GM12872 (cell line): ENCODE measurements at regions not wholly inside any gene's neighbourhood (a gene's known extent, or its start where the extent isn't known, plus 50 kb on each side); places are given as distances from the start of the nearest gene placed in this dataset.

ENCODE experiments used
- CTCF ChIP-seq: IDR thresholded peaks from 3 replicates; pipeline ENCODE4 v1.5.1; 2011; ENCODE audit warnings: low read depth, mild to moderate bottlenecking, low read length, moderate library complexity; ENCODE audit not compliant: insufficient read depth

GRCh38 chr1:30427545-30427944 is 295.8 kb downstream of the MATN1 start:
- no peak for TF ChIP-seq CTCF

GRCh38 chr1:30425046-30425445 is 298.3 kb downstream of the MATN1 start:
- TF ChIP-seq CTCF = no peak

GRCh38 chr1:30423570-30423969 is 299.8 kb downstream of the MATN1 start:
- no peak for TF ChIP-seq CTCF

GRCh38 chr1:30422251-30422650 is 301.1 kb downstream of the MATN1 start:
- TF ChIP-seq CTCF = no peak

GRCh38 chr1:30420519-30421050 is 302.8 kb downstream of the MATN1 start:
- TF ChIP-seq CTCF = no peak

- TF ChIP-seq CTCF = no peak
Observed at GRCh38 chr1:30419831-30420230, 303.6 kb downstream of the MATN1 start.

- TF ChIP-seq CTCF = no peak
Observed at GRCh38 chr1:30418939-30419720, 304.3 kb downstream of the MATN1 start.
